Heart right ventricle (tissue), 16 donors: ENCODE measurements at regions not wholly inside any gene's neighbourhood (a gene's known extent, or its start where the extent isn't known, plus 50 kb on each side); places are given as distances from the start of the nearest gene placed in this dataset.
A peak's percentile ranks its signal among the peaks of the same experiment; 100 is the strongest.

ENCODE experiments used
- ATAC-seq, 8 donors: fragments of 200-7000 bp; cut with Tn5 transposase; one replicate each; pipeline ENCODE4 v1.9.1; 2020; ENCODE audit warnings: mild to moderate bottlenecking in 8 of 8, moderate library complexity in 8 of 8, moderate number of reproducible peaks in 1 of 8
- DNase-seq, 2 donors: peaks; one replicate each; pipeline ENCODE4 v3.0.0-alpha.2; 2020
- H3K27ac ChIP-seq, 10 donors: fragments of 200-600 bp; sonication (generic) in 2 of 10; one replicate each; pipeline versions ENCODE4 v1.5.0 to v1.8.0; 2020 to 2022; ENCODE audit warnings: mild to moderate bottlenecking in 3 of 10
- H3K27me3 ChIP-seq, 7 donors: fragments of 200-600 bp; one replicate each; pipeline ENCODE4 v1.8.0; 2021 to 2022; ENCODE audit warnings: mild to moderate bottlenecking in 2 of 7
- H3K36me3 ChIP-seq, 9 donors: fragments of 200-600 bp; sonication (generic) in 1 of 9; one replicate each; pipeline versions ENCODE4 v1.5.0 to v1.8.0; 2020 to 2022; ENCODE audit warnings: mild to moderate bottlenecking in 2 of 9
- H3K4me1 ChIP-seq, 9 donors: fragments of 200-600 bp; sonication (generic) in 1 of 9; one replicate each; pipeline versions ENCODE4 v1.5.0 to v1.8.0; 2020 to 2022; ENCODE audit warnings: mild to moderate bottlenecking in 4 of 9
- H3K4me3 ChIP-seq, 10 donors: fragments of 200-600 bp; sonication (generic) in 2 of 10; one replicate each; pipeline versions ENCODE4 v1.5.0 to v1.8.0; 2020 to 2022; ENCODE audit warnings: mild to moderate bottlenecking in 7 of 10, moderate library complexity in 2 of 10
- H3K9me3 ChIP-seq, 11 donors: fragments of 200-600 bp in 10 of 11; sonication (generic) in 2 of 11; one replicate each; pipeline versions ENCODE4 v1.5.0 to v1.8.0; 2013 to 2022; ENCODE audit warnings: mild to moderate bottlenecking in 2 of 11, control low read depth in 1 of 11, moderate library complexity in 1 of 11
- CTCF ChIP-seq, 9 donors: fragments of 200-600 bp; sonication (generic) in 2 of 9; IDR thresholded peaks; one replicate each; pipeline versions ENCODE4 v1.5.0 to v1.8.0; 2021 to 2022; ENCODE audit warnings: antibody characterized with exemption in 9 of 9, mild to moderate bottlenecking in 5 of 9, moderate library complexity in 1 of 9
- WGBS, 2 donors: extraction: QIAGEN DNeasy Blood & Tissue Kit; methylation state at CpG; one replicate each; pipeline ENCODE4 v1.1.7; 2013; ENCODE audit warnings: inconsistent platforms in 1 of 2; 5-methylcytosine and 5-hydroxymethylcytosine counted together
- intact Hi-C, 10 donors: fragments of 100-400 bp; cut with DNase I; formaldehyde crosslinking; loops; one replicate each; pipeline versions ENCODE4 v1.11.1 to v1.14.2; 2022
- donor health status: Arrhythmogenic right ventricular cardiomyopathy.
- donor health status: ischemic (EF 13 %, LVEDD 7.1; RV severe dilation, severe dysfunction).
- donor health status: healthy with polysubstance abuse.
- donor health status: DM: no; HTN: yes; CAD: no.
- donor health status: DM: no; HTN: no; CAD: no.
- donor health status: ischemic (EF 25% LVEDD 6.9; RV normal size, moderate dysfunction).
- donor health status: ischemic (EF 25% LVEDD 5.7; RV mildly dilated, moderate dysfunction).
- donor health status: healthy.
- donor health status: DM: yes; HTN: yes; CAD: no.
- donor health status: Ischemic cardiomyopathy.
- donor health status: ischemic (EF 35%, LVEDD 5.7; RV mildly dilated, moderate dysfunction).
- donor health status: nonischemic (EF 11% LVEDD 7.7; RV severe dilation, severe dysfunction).
- donor health status: DM: yes; HTN: yes; CAD: no.
- donor health status: PGD.
- donor health status: ischemic (EF 29% LVEDD 5.4; RV normal size, mild dysfunction).
- donor health status: nonischemic (EF 23%, LVEDD 6.1; RV moderate dilation, normal function).

DNA sequence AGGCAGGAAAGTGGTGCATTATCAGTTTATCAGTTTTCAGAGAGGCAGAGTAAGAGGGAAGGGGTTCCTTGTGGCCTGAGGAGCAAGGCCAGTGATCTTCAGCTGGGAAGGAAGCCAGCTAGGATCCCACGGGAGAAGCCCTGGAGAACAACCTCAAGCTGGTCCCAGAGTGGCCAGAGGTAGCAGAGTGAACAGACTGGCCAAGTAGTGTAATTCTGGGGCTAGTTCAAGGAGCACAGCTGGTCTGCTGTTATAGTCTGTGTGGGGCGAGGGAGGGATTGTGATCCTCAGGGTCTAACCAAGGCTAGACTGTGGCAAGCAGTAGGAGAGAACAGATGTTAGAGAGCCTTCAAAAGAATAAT is 164.6 kb downstream of the CARTPT start:
- no peak for TF ChIP-seq CTCF (IDR thresholded peaks at IDR 0.05)
- ATAC-seq (peak; percentile 48 to 77 (median 52)), DNase-seq (peak; percentile 50 to 51)
- WGBS, 2 donors = 49 to 51% methylated on average over 2 of the region's 2 CpGs
- peaks cover 0 to 5% (median 0%) of the 10 kb centered on the region in 11 donors for H3K9me3 ChIP-seq
- peak overlapping the region in 5 of 10 donors; percentile 12 to 53 (median 38) for H3K27ac ChIP-seq
- no peaks in the 10 kb centered on the region for H3K36me3 ChIP-seq
- no peaks in the 10 kb centered on the region for H3K27me3 ChIP-seq
- intact Hi-C loops = loop anchor here in 2 of 10 donors (10.0 kb wide), 1 partner anchor 49 kb away; no protein-coding TSS in a partner anchor
- H3K4me1 ChIP-seq = peaks cover 4 to 24% (median 15%) of the 10 kb centered on the region in 9 donors
- H3K4me3 ChIP-seq = no peak overlapping the region

- Histone ChIP-seq H3K9me3 (peaks cover 0 to 5% (median 0%) of the 10 kb centered on the region in 11 donors), H3K36me3 (no peaks in the 10 kb centered on the region), H3K4me1 (peaks cover 4 to 24% (median 15%) of the 10 kb centered on the region in 9 donors), H3K27ac (no peak overlapping the region), H3K27me3 (no peaks in the 10 kb centered on the region), H3K4me3 (no peak overlapping the region)
- TF ChIP-seq CTCF (IDR thresholded peaks at IDR 0.05) = no peak
- ATAC-seq = no peak
- intact Hi-C loops = loop anchor here in 2 of 10 donors (10.0 kb wide), 1 partner anchor 50 kb away; no protein-coding TSS in a partner anchor
- DNase-seq = no peak
Observed at GRCh38 chr5:71884926-71885325, 165.9 kb downstream of the CARTPT start.

DNA sequence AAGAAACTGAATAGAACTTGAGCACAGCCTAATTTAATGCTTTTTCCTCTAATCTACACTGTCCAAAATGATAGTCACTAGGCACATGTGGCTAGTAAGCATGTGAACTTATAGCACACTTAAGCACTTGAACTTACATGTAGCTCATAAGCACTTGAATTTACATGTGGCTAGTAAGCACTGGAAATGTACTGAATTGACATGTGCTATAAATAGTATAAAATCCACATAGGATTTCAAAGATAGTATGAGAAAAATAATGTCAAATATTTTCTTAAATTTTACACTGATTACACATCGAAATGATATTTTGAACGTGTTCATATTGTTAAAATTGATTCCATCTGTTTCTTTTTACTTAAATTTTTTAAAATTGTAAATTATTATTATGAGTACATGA is 167.3 kb downstream of the CARTPT start:
- H3K9me3 ChIP-seq = peaks cover 0 to 5% (median 0%) of the 10 kb centered on the region in 11 donors
- H3K36me3 ChIP-seq = no peaks in the 10 kb centered on the region
- H3K27me3 ChIP-seq = no peaks in the 10 kb centered on the region
- no peak overlapping the region for H3K27ac ChIP-seq
- TF ChIP-seq CTCF (IDR thresholded peaks at IDR 0.05) = no peak
- peaks cover 4 to 19% (median 14%) of the 10 kb centered on the region in 9 donors for H3K4me1 ChIP-seq
- WGBS, 2 donors = 79 to 82% methylated on average over 2 of the region's 2 CpGs
- H3K4me3 ChIP-seq = no peak overlapping the region
- no peak for ATAC-seq
- no peak for DNase-seq
- intact Hi-C loops = loop anchor here in 2 of 10 donors (10.0 kb wide), 1 partner anchor 52 kb away; no protein-coding TSS in a partner anchor

GRCh38 chr5:71887680-71888079 is 168.6 kb downstream of the CARTPT start:
- intact Hi-C loops = loop anchor here in 2 of 10 donors (10.0 kb wide), 1 partner anchor 53 kb away; no protein-coding TSS in a partner anchor
- H3K27me3 ChIP-seq = no peaks in the 10 kb centered on the region
- peak overlapping the region in 2 of 10 donors; percentile 8 to 28 for H3K27ac ChIP-seq
- peaks cover 0 to 5% (median 0%) of the 10 kb centered on the region in 11 donors for H3K9me3 ChIP-seq
- no peak for DNase-seq
- no peak for TF ChIP-seq CTCF (IDR thresholded peaks at IDR 0.05)
- no peaks in the 10 kb centered on the region for H3K36me3 ChIP-seq
- ATAC-seq = peak in 5 of 8 donors; percentile 54 to 63 (median 56)
- H3K4me3 ChIP-seq = peak overlapping the region in 1 of 10 donors; percentile 13
- H3K4me1 ChIP-seq = peaks cover 4 to 24% (median 15%) of the 10 kb centered on the region in 9 donors
- 62 to 76% methylated on average over 2 of the region's 2 CpGs for WGBS, 2 donors
